GM12872 (cell line): ENCODE measurements at regions not wholly inside any gene's neighbourhood (a gene's known extent, or its start where the extent isn't known, plus 50 kb on each side); places are given as distances from the start of the nearest gene placed in this dataset.

Source experiments
- TF ChIP-seq, protein P1 (sequence below): IDR thresholded peaks from 3 replicates; pipeline ENCODE4 v1.5.1; 2011; ENCODE audit warnings: low read depth, mild to moderate bottlenecking, low read length, moderate library complexity; ENCODE audit not compliant: insufficient read depth

DNA sequence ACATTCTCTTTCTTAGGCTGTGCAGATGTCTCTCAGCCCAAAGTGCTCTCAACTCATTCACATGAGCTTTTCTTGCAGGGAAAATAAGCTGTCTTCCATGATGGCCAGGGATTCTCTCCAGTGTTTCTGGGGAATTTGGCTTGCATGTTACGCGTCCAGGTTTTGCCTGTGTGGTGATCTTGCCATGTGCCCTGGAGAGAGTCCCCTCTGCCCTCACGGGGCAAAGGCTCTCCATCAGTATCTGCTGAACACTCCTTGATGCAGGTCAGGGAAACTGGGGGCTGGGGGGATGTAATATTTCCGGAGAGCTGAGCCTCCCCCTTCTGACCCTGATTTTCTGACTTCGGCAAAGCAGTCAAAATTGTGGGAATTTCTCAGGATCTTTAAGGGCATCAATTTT, 87.6 kb downstream of the ACKR3 start:
- TF ChIP-seq, protein P1, sequence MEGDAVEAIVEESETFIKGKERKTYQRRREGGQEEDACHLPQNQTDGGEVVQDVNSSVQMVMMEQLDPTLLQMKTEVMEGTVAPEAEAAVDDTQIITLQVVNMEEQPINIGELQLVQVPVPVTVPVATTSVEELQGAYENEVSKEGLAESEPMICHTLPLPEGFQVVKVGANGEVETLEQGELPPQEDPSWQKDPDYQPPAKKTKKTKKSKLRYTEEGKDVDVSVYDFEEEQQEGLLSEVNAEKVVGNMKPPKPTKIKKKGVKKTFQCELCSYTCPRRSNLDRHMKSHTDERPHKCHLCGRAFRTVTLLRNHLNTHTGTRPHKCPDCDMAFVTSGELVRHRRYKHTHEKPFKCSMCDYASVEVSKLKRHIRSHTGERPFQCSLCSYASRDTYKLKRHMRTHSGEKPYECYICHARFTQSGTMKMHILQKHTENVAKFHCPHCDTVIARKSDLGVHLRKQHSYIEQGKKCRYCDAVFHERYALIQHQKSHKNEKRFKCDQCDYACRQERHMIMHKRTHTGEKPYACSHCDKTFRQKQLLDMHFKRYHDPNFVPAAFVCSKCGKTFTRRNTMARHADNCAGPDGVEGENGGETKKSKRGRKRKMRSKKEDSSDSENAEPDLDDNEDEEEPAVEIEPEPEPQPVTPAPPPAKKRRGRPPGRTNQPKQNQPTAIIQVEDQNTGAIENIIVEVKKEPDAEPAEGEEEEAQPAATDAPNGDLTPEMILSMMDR = no peak

DNA sequence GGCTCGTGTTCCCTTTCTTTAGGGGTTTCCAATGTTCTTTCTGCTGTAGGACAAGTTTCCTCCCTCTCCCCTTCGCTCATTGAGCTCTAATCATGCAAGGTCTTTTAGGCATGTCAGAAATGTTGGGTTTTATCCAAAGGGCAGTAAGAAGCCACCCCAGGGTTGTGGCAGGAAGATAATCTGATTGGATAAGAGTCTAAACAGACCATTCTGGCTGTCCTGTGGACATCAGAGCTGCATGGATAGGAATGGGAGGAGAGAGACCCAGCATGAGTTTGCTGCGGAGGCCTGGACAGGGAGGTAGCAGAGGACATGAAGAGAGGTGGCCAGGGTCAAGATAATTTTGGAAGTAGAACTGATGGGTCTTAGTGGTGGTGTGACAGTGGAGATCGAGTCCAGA, 88.2 kb downstream of the ACKR3 start:
- TF ChIP-seq, protein P1 = no peak

DNA sequence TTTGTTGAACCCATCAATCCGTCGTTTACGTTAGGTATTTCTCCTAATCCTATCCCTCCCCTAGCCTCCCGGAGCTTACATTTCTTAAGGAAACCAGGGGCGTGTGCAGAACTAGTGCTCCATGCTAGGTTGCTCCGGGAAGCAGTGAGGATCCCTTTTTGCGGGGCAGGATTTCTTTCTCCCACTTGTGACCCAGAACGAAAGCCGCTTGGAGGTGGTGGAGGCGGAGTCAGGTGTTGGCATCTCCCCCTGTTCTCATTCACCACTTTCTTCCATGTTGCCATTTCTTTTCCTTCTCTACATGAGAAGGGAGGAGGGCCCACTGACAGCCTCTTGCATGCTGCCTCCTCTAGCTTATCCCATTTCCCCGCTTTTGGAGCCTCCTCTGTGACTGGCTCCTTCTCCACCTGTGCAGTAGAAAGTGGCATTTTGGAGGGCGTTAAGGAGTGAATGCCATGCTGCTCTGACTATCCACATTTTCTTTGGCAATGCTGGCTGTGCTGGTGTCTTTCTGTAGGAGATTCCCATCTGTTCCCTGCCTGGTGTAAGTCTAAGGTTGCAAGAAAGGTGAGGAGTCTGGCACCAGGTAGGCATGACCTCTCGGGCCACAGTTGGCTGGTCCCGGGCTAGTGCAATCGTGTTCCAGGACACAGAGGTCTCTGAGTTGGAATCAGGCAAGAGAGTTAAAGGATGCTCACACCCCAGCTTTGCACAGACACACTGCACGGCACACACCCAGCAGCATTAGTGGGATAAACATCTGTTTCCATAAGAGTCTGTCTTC, 89.5 kb downstream of the ACKR3 start:
- TF ChIP-seq, protein P1 = no peak

DNA sequence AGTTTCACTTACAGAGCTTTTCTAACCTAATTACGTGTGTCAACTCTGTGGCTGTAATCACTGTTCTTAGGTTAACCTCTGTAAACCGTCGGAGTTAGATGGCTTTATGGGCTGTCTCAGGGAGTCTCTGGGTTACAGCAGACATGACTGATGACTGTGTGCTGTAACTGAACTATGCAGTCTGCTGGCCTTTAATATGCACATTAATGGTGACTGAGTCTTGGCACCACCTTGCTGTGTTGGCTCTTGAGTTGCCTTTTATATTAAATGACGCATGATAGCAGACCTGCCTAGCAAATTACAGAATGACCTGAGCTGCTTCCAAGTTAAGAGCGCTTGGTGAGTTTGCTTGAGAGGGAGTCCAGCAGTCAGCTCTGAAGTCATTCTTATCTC, 90.1 kb downstream of the ACKR3 start:
- TF ChIP-seq, protein P1 = no peak

DNA sequence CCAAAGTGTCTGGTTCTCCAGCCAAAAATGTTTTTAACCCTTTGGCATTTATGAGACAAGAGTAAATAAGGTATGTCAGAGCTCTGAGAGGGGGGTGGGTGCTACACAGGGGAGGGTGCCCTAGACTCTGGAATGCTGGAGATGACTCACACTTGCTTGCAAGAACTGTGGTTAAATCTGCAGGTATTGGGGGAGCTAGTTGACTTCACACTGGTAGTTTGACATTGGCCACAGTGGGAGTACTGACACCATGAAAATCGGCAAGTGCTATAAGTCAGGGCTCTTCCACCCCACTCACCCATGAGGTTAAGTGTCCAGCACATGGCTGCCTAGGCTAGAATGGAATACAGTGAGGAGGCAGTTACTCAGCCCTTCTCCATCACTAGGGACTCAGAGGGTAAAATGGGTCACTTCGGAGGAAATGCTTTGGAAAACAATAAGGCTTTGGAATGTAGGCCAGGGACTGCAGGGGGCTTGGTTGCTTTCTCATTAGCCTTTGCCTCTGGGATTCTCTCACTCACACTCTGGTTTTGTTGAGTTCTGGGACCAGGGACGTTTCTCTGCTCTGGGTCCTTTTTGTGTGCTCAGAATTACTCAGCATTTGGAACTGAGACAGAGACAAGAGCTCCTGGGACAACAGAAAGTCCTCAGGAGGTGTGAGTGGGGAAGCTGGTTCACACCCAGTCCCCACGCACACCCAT, 91.6 kb downstream of the ACKR3 start:
- TF ChIP-seq, protein P1 = no peak

DNA sequence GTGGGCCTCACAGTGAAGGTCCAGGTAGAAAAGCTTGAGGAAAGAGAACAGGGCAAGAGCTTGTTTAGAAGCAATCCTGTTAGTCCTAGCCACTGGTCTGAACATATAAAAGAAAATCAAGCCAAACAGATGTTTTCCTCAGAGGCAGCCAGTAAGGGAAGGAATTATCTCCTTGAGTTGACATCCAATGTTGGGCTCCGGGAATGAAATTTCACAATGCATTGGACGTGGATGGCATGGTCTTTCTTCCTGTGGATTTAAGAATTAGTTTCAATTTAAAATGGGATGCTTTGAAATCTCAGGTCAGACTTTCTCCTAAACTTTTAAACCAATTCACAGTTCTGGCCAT, 92.1 kb downstream of the ACKR3 start:
- TF ChIP-seq, protein P1 = no peak

DNA sequence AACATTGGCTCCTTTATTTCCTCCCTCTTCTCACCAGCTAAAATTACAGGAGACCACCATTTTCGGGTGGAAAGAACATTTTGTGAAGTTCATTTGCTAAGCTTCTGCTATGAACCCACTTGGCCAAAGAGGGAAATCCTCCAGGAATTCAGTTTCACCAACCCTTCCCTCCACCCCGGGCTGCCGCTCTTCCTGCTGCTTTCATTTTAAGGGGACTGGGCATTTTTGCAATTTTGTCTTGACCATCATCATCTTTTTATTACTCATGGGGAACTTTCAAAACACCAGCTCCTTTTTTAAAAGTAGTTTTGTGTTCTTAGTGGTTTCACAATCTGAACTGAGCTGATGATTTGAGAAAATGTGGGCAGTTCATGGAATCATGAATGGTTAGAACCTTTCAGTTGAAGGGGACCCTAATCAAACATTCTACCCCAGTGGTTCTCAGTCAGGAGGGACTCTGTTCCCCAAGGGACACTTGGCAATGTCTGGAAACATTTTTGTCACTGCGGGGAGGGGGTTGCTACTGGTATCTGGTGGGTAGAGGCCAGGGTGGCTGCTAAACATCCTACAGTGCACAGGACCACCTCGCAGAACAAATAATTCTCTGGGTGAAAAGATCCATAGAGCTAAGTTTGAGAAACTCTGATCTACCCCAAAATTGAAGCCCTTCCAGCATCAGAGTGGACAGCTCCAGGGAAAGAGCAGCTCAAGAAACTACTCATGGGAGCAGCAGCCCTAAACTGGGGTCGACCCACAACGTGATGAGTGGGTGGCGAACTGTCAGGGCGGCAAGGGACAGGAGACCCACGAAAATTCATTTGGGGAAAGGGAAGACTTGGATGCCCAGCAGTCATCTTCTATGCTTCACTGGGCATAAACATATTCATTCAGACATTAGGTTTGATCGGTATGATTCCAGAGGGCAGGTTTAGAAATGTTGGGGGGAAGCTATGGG, 92.9 kb downstream of the ACKR3 start:
- TF ChIP-seq, protein P1 = no peak
